Astrocyte (in vitro differentiated cells and primary cell): ENCODE measurements at regions not wholly inside any gene's neighbourhood (a gene's known extent, or its start where the extent isn't known, plus 50 kb on each side); places are given as distances from the start of the nearest gene placed in this dataset.

Source experiments
- EZH2 ChIP-seq: IDR thresholded peaks from 2 replicates; pipeline ENCODE4 v1.6.1; 2012; ENCODE audit warnings: mild to moderate bottlenecking, low read length, inconsistent platforms; ENCODE audit not compliant: insufficient read depth
- TF ChIP-seq, protein P1 (sequence below): IDR thresholded peaks from 2 replicates; pipeline ENCODE4 v1.5.1; 2011; ENCODE audit warnings: low read depth, mild to moderate bottlenecking, inconsistent platforms, low read length, moderate library complexity; ENCODE audit not compliant: insufficient read depth

DNA sequence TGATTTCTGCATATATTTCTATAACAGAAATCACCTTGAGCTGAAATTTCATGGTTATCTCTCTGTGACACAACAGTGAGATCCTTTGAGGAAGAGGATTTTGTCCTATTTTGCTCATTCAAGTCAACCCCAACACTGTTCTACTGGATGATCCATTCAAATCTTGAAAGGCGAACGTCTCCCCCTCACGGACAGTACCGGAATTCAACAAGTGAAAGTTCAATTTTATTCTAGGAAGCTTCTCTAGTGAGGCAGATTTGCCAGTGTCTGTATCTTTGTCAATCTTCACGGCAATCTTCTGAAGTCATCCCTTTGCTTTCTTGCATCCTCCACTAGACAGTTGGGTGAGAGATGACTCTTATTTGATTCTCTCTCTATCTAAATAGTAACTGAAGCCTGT lies 91.7 kb upstream of the PDE7B start:
- TF ChIP-seq, protein P1, sequence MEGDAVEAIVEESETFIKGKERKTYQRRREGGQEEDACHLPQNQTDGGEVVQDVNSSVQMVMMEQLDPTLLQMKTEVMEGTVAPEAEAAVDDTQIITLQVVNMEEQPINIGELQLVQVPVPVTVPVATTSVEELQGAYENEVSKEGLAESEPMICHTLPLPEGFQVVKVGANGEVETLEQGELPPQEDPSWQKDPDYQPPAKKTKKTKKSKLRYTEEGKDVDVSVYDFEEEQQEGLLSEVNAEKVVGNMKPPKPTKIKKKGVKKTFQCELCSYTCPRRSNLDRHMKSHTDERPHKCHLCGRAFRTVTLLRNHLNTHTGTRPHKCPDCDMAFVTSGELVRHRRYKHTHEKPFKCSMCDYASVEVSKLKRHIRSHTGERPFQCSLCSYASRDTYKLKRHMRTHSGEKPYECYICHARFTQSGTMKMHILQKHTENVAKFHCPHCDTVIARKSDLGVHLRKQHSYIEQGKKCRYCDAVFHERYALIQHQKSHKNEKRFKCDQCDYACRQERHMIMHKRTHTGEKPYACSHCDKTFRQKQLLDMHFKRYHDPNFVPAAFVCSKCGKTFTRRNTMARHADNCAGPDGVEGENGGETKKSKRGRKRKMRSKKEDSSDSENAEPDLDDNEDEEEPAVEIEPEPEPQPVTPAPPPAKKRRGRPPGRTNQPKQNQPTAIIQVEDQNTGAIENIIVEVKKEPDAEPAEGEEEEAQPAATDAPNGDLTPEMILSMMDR, result no peak
- no peak for TF ChIP-seq EZH2
